ENCODE measurements at regions not wholly inside any gene's neighbourhood (a gene's known extent, or its start where the extent isn't known, plus 50 kb on each side); places are given as distances from the start of the nearest gene placed in this dataset.

DNA sequence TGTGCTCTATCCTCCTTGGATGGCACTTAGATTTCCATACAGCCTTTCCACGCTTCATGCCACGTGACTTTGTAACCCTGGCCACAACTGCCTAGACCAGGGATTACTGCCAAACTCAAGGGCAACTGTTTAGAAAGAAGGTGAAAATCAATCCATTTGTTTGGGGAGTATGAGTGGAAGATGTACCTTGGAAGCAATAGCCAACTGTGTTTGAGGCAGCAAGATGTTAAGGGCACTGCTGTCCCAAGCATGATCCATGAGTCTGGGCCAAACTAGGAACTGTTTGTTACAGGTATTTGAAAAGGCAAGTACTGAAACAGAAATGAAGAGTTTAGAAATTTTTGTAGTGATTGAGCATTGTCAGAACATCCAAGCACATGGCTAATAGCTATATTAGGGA lies 138.9 kb downstream of the CDC42EP3 start:
- TF ChIP-seq, protein P1, sequence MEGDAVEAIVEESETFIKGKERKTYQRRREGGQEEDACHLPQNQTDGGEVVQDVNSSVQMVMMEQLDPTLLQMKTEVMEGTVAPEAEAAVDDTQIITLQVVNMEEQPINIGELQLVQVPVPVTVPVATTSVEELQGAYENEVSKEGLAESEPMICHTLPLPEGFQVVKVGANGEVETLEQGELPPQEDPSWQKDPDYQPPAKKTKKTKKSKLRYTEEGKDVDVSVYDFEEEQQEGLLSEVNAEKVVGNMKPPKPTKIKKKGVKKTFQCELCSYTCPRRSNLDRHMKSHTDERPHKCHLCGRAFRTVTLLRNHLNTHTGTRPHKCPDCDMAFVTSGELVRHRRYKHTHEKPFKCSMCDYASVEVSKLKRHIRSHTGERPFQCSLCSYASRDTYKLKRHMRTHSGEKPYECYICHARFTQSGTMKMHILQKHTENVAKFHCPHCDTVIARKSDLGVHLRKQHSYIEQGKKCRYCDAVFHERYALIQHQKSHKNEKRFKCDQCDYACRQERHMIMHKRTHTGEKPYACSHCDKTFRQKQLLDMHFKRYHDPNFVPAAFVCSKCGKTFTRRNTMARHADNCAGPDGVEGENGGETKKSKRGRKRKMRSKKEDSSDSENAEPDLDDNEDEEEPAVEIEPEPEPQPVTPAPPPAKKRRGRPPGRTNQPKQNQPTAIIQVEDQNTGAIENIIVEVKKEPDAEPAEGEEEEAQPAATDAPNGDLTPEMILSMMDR (conservative IDR thresholded peaks at IDR 0.05), result no peak
- TF ChIP-seq EZH2 (IDR thresholded peaks at IDR 0.05; ENCODE audit: low read depth), result no peak
